ENCODE measurements at regions not wholly inside any gene's neighbourhood (a gene's known extent, or its start where the extent isn't known, plus 50 kb on each side); places are given as distances from the start of the nearest gene placed in this dataset.

- TF ChIP-seq EP300 (IDR thresholded peaks at IDR 0.05; ENCODE audit: low read depth in 2 of 2, low read length in 2 of 2) = no peak
- TF ChIP-seq EP300 (CRISPR knock-in tag; IDR thresholded peaks at IDR 0.05; ENCODE audit: borderline replicate concordance) = no peak
- TF ChIP-seq ZNF850 (CRISPR knock-in tag; conservative IDR thresholded peaks at IDR 0.05) = no peak
- no peak for TF ChIP-seq CTCF (CRISPR knock-in tag; IDR thresholded peaks at IDR 0.05)
- TF ChIP-seq ZFX (CRISPR knock-in tag; IDR thresholded peaks at IDR 0.05; ENCODE audit: low read depth) = no peak
- TF ChIP-seq POLR2A (IDR thresholded peaks at IDR 0.05; ENCODE audit: insufficient read depth in 1 of 2, low read depth in 2 of 2, low read length in 2 of 2) = no peak
- TF ChIP-seq ZNF713 (CRISPR knock-in tag; IDR thresholded peaks at IDR 0.05) = no peak
- no peak for TF ChIP-seq MAFF (IDR thresholded peaks at IDR 0.05; ENCODE audit: low read depth, low read length)
- no peak for TF ChIP-seq THAP11 (CRISPR knock-in tag; IDR thresholded peaks at IDR 0.05)
- no peak for TF ChIP-seq ZNF816 (CRISPR knock-in tag; IDR thresholded peaks at IDR 0.05; ENCODE audit: borderline replicate concordance)
- TF ChIP-seq, protein P1, sequence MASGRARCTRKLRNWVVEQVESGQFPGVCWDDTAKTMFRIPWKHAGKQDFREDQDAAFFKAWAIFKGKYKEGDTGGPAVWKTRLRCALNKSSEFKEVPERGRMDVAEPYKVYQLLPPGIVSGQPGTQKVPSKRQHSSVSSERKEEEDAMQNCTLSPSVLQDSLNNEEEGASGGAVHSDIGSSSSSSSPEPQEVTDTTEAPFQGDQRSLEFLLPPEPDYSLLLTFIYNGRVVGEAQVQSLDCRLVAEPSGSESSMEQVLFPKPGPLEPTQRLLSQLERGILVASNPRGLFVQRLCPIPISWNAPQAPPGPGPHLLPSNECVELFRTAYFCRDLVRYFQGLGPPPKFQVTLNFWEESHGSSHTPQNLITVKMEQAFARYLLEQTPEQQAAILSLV (CRISPR knock-in tag; IDR thresholded peaks at IDR 0.05; ENCODE audit: borderline replicate concordance) = no peak
- no peak for TF ChIP-seq GTF3A (CRISPR knock-in tag; conservative IDR thresholded peaks at IDR 0.05)
Measured at GRCh38 chr2:221777119-221777518, 205.0 kb upstream of the EPHA4 start.

All from HepG2 (cell line).